DMS153 (cell line): ENCODE measurements at regions not wholly inside any gene's neighbourhood (a gene's known extent, or its start where the extent isn't known, plus 50 kb on each side); places are given as distances from the start of the nearest gene placed in this dataset.
"Not testable (repeated sequence)": the region's sequence is repeated elsewhere in the genome, so short reads cannot be mapped to it uniquely, and the experiment has no call there.

Experiments used
- DNase-seq: peaks from one replicate; lab custom pipeline; 2025; lab: John Stamatoyannopoulos, UW

- DNase-seq = no peak
Measured at GRCh38 chr2:52294628-52295027, 1262.7 kb upstream of the NRXN1 start.

- DNase-seq = no peak
Measured at GRCh38 chr2:52292801-52293200, 1260.9 kb upstream of the NRXN1 start.

- no peak for DNase-seq
Measured at GRCh38 chr2:52289741-52290140, 1257.8 kb upstream of the NRXN1 start.

GRCh38 chr2:52288596-52288995 lies 1256.7 kb upstream of the NRXN1 start:
- DNase-seq = no peak

- DNase-seq = no peak
Measured at GRCh38 chr2:52269696-52270485, 1238.0 kb upstream of the NRXN1 start.

DNA sequence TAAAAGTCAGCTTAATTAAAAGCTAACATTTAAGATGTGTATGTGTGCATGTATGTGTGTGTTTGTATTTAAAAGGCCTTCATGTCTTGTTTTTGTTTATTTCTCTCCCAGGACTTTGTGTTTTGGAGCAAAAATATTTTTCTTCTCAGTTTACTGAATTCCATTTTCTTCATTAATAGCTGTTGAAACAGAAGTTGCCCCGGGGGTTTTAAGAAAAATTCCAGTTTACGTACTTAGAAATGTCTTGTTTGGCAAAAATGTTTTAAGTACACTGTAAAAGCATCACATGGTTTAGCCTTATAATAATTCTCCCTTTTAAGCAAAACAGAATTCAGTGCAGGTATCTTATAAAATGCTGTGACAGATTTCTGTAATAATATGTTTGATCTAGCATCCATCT lies 1233.0 kb upstream of the NRXN1 start:
- no peak for DNase-seq

DNA sequence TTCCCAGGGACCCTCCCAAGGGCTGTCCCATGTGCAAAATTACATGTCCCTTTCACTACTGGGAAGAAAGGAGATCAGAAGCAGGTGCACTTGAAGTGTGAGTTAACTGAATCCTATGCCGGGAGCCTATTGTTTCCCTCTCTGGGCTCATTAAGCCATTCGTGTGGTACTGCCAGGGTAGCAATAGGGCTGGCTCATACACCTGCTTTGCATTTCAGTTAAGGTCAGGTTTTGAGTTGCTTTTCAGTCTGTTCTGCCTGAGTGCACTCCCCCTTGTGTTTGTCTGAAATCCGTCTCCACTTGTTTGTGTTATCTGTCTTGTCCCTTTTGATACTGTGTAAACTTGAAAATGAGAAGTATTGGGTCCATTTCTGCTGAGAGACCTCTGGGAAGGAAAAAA lies 1232.6 kb upstream of the NRXN1 start:
- DNase-seq = peak; percentile 10

DNA sequence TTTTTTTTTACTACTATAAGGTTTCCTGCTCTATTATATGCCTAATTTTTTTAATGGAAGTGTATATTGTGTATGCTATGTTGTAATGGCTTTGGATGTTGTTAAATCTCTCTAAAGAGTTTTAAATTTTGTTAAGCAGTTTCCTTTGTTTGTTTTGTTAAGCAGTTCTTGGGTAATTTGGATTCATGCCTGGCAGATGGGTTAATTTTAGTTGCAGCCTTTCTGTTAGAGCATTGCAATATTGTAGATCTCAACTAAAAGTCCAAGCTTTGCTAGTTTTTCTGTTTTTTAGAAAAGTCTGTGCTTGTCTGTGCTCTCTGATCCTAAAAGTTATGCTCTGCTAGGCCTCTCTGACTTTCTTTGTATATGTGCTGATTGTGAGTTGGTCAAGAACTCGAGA lies 1229.0 kb upstream of the NRXN1 start:
- no peak for DNase-seq

- not testable (repeated sequence) for DNase-seq
Measured at GRCh38 chr2:52258967-52259366, 1227.0 kb upstream of the NRXN1 start.

- DNase-seq = no peak
Measured at GRCh38 chr2:52258038-52258437, 1226.1 kb upstream of the NRXN1 start.

GRCh38 chr2:52253416-52253980 lies 1221.6 kb upstream of the NRXN1 start:
- DNase-seq = no peak

- DNase-seq = peak; percentile 10
Measured at GRCh38 chr2:52238782-52239181, 1206.8 kb upstream of the NRXN1 start.

- peak; percentile 20 for DNase-seq
Measured at GRCh38 chr2:52222128-52222527, 1190.2 kb upstream of the NRXN1 start.

- peak; percentile 98 for DNase-seq
Measured at GRCh38 chr2:52220393-52220792, 1188.5 kb upstream of the NRXN1 start.

- DNase-seq = no peak
Measured at GRCh38 chr2:52210611-52211010, 1178.7 kb upstream of the NRXN1 start.

- no peak for DNase-seq
Measured at GRCh38 chr2:52210161-52210560, 1178.2 kb upstream of the NRXN1 start.

- DNase-seq = no peak
Measured at GRCh38 chr2:52194342-52194741, 1162.4 kb upstream of the NRXN1 start.

DNA sequence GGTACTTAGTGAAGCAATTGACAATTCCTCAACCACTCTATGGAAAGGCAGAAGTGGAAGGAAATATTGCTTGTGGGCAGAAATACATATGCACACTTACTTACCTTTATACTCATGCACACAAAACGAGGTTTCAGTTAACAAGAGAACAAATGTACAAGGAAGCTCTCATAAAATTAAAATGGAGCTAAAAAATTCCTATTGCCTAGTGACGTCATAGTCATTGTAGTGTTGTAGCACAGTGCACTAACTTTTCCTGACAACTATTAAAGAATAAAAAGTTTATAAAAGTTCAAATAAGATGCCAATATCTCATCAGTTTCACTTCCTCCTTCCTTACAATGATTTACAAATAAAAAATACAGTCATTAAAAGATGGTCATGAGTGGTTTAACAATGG lies 1161.9 kb upstream of the NRXN1 start:
- no peak for DNase-seq

DNA sequence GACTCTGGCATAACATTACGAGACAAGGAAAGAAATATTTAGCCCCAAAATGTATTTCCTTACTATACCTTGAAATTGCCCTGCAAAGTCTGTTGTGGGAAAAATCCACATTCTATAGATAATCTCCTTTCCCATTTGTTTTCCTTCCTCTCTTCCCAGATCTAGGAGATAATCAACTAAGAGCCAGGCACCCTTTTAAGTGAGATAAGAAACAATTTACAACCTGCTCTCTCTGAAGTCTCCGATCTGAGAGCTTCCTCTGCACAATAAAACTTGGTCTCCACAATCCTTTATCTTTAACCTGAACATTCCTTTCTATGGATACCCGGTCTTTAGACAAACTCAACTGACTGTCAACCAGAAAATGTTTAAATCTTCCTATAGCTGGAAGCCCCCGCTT lies 1160.7 kb upstream of the NRXN1 start:
- no peak for DNase-seq

GRCh38 chr2:52181080-52181479 lies 1149.1 kb upstream of the NRXN1 start:
- no peak for DNase-seq

DNA sequence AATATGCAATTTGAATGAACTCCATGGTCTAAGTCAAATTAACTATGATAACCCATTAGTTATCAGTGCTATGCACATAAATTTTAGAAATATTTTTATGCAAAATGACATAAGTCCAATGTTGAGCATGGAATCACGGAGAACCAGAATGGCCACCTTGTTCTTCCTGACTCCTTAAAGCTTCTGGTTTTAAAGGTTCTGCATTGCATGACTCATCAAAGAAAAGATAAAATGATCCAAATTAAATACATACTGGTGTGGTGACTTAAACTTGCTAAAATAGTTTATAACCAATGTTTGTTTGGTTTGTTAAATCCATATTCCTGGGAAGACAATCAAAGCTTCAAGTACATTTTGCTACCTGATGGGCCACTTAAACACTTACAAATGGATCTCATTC lies 1146.9 kb upstream of the NRXN1 start:
- DNase-seq = no peak

- DNase-seq = no peak
Measured at GRCh38 chr2:52145005-52145404, 1113.1 kb upstream of the NRXN1 start.

GRCh38 chr2:52144590-52144989 lies 1112.7 kb upstream of the NRXN1 start:
- DNase-seq = no peak

DNA sequence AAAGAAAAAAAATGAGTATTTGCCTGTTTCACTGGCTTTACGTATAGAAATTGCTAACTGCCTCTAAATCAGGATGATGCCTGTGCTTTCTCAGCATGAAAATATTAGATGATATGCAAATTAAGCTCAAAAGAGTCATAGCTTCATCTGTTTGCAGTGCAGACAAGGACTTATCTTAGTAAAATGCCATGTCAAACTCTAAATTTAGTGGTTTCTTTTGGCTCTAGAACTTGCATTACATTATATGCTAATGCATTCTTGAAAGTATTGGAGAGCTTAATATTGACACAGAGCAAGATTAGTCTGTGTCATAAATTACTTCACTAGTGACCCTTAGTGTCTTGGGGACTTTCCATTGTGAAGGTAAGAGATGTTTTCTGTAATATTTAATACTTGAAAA lies 1109.1 kb upstream of the NRXN1 start:
- DNase-seq = no peak
